Tibial nerve (tissue), 4 donors: ENCODE measurements at regions not wholly inside any gene's neighbourhood (a gene's known extent, or its start where the extent isn't known, plus 50 kb on each side); places are given as distances from the start of the nearest gene placed in this dataset.
A peak's percentile ranks its signal among the peaks of the same experiment; 100 is the strongest.

ENCODE experiments used
- DNase-seq, 2 donors: peaks; one replicate each; pipeline ENCODE4 v3.0.0-alpha.2; 2019; ENCODE audit warnings: low spot score in 2 of 2
- H3K27ac ChIP-seq, 4 donors: fragments of 200-600 bp; sonication (generic) in 3 of 4; one replicate each; pipeline ENCODE4 v1.5.1; 2017 to 2019; ENCODE audit warnings: mild to moderate bottlenecking in 1 of 4
- H3K27me3 ChIP-seq, 2 donors: fragments of 200-600 bp; sonication (generic) in 1 of 2; one replicate each; pipeline versions ENCODE4 v1.5.1 to v1.6.0; 2017 to 2019
- H3K36me3 ChIP-seq, 3 donors: fragments of 200-600 bp; sonication (generic); one replicate each; pipeline ENCODE4 v1.5.1; 2018 to 2019
- H3K4me1 ChIP-seq, 4 donors: fragments of 200-600 bp; sonication (generic) in 3 of 4; one replicate each; pipeline ENCODE4 v1.5.1; 2017 to 2019
- H3K4me3 ChIP-seq, 4 donors: fragments of 200-600 bp; sonication (generic) in 3 of 4; one replicate each; pipeline ENCODE4 v1.5.1; 2017 to 2019; ENCODE audit warnings: mild to moderate bottlenecking in 1 of 4, moderate library complexity in 1 of 4
- H3K9me3 ChIP-seq, 4 donors: fragments of 200-600 bp; sonication (generic) in 3 of 4; one replicate each; pipeline ENCODE4 v1.5.1; 2017 to 2019
- EP300 ChIP-seq, 2 donors: sonication (generic); formaldehyde crosslinking; IDR thresholded peaks; one replicate each; pipeline ENCODE4 v1.6.1; 2017; ENCODE audit warnings: antibody characterized with exemption in 2 of 2, mild to moderate bottlenecking in 1 of 2
- POLR2A ChIP-seq, 2 donors: fragments of 450-650 bp; IDR thresholded peaks; one replicate each; pipeline ENCODE4 v1.6.1; 2017; ENCODE audit warnings: antibody characterized with exemption in 2 of 2, mild to moderate bottlenecking in 2 of 2, moderate library complexity in 2 of 2
- WGBS, 2 donors: methylation state at CpG; one replicate each; pipeline ENCODE4 v1.1.5; 2018; 5-methylcytosine and 5-hydroxymethylcytosine counted together
- TF ChIP-seq, protein P1 (sequence below), 5 experiments: fragments of 200-600 bp in 3 of 5; fragments of 450-650 bp in 2 of 5; sonication (generic) in 3 of 5; IDR thresholded peaks; one replicate each; pipeline ENCODE4 v1.5.1; 2016 to 2019; ENCODE audit warnings: antibody characterized with exemption in 5 of 5, mild to moderate bottlenecking in 3 of 5, moderate library complexity in 2 of 5

DNA sequence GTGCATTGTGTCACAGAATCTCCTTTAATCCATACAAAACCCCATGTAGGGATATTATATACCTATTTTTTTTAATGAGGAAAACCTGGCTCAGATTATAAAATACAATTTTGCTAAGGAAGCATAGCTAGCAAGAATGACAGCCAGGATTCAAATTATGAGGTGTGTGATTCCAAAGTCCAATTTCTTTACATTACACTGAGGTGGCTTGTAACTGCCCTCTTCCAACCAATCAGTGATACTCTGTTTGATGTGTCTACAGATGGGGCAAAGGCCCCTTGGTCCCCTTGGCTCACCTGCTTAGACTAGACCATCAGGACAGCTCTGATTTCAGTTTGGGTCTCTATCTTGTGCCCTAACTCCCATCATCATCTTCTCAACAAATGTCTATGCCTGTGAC is 120.3 kb upstream of the ADAMTS9 start:
- TF ChIP-seq EP300 (IDR thresholded peaks at IDR 0.05): no peak
- TF ChIP-seq, protein P1, sequence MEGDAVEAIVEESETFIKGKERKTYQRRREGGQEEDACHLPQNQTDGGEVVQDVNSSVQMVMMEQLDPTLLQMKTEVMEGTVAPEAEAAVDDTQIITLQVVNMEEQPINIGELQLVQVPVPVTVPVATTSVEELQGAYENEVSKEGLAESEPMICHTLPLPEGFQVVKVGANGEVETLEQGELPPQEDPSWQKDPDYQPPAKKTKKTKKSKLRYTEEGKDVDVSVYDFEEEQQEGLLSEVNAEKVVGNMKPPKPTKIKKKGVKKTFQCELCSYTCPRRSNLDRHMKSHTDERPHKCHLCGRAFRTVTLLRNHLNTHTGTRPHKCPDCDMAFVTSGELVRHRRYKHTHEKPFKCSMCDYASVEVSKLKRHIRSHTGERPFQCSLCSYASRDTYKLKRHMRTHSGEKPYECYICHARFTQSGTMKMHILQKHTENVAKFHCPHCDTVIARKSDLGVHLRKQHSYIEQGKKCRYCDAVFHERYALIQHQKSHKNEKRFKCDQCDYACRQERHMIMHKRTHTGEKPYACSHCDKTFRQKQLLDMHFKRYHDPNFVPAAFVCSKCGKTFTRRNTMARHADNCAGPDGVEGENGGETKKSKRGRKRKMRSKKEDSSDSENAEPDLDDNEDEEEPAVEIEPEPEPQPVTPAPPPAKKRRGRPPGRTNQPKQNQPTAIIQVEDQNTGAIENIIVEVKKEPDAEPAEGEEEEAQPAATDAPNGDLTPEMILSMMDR (IDR thresholded peaks at IDR 0.05): no peak
- TF ChIP-seq POLR2A (IDR thresholded peaks at IDR 0.05): no peak
- H3K9me3 ChIP-seq: no peaks in the 10 kb centered on the region
- H3K27me3 ChIP-seq: no peaks in the 10 kb centered on the region
- peaks cover 0 to 5% (median 0%) of the 10 kb centered on the region in 3 donors for H3K36me3 ChIP-seq
- H3K27ac ChIP-seq: no peak overlapping the region
- no peak for DNase-seq
- H3K4me3 ChIP-seq: no peak overlapping the region
- peaks cover 0 to 35% (median 10%) of the 10 kb centered on the region in 4 donors for H3K4me1 ChIP-seq

DNA sequence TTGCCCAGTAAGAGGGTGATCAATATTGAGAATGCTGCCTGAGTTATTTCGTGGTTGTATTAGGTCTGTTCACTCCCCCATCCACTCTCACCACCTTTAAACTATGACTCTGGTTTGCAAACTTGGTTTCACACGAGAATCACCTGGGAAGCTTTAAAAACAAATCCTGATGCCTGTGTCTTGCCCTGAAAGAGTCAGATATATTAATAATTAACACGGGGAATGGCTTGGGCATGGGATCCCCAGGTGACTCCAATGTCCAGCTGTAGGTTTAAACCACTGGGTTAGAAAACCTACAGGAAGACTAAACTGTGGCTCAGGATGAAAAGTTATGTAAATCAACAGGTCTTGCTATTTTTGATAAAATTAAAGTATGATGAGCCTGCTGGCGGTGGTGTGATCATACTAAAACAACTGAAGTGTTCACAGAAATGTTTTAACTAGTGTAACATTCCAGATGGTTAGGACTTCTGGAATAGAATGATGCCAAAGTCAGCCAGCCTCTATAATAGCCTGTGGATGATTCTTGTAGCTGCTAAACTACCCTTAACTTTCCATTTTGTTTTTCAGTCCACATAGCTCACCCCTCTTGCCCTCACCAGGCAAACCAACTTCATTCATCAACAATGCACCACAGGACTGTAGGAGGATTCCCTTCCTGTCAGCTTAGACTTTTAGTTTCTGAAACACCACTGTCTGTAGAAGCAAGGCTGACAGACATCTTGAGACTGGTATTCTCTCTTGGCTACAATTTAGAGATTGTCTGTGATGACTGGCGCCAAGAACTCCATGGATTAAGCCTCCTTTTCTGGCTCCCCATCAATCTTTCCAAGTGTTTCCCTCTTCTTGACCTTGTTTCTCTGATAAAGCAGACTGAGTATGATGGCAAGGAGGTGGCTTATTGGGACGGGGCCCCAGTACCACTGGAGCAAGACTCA is 119.1 kb upstream of the ADAMTS9 start:
- H3K9me3 ChIP-seq: no peaks in the 10 kb centered on the region
- H3K36me3 ChIP-seq: peaks cover 0 to 8% (median 0%) of the 10 kb centered on the region in 3 donors
- 80 to 83% methylated on average over 6 of the region's 6 CpGs for WGBS, 2 donors
- no peak overlapping the region for H3K27ac ChIP-seq
- no peak for DNase-seq
- peaks cover 0 to 35% (median 10%) of the 10 kb centered on the region in 4 donors for H3K4me1 ChIP-seq
- H3K4me3 ChIP-seq: no peak overlapping the region
- no peak for TF ChIP-seq EP300 (IDR thresholded peaks at IDR 0.05)
- TF ChIP-seq POLR2A (IDR thresholded peaks at IDR 0.05): no peak
- TF ChIP-seq, protein P1 (IDR thresholded peaks at IDR 0.05): no peak
- no peaks in the 10 kb centered on the region for H3K27me3 ChIP-seq

DNA sequence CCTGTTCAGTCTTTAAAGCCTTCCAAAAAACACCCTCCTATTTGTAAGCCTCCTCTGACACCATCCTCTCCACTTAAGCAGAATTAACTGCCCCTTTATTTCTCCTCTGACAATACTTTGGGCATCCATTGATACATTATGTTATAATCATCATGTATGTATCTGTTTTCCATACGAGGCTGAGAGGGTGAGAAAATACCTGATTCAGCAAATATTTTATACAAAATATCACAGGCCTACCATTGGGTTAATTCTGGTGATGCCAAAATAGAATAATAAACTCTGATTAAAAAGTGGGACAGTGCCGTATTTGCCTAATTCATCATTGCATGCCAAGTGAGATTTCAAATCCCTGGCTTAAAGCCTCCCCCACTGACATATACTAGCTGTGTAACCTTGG is 118.2 kb upstream of the ADAMTS9 start:
- Histone ChIP-seq H3K27ac (peak overlapping the region in 3 of 4 donors; percentile 5 to 38 (median 7)), H3K36me3 (peaks cover 0 to 10% (median 0%) of the 10 kb centered on the region in 3 donors), H3K9me3 (no peaks in the 10 kb centered on the region), H3K4me1 (peaks cover 0 to 35% (median 10%) of the 10 kb centered on the region in 4 donors), H3K27me3 (no peaks in the 10 kb centered on the region), H3K4me3 (no peak overlapping the region)
- TF ChIP-seq POLR2A (IDR thresholded peaks at IDR 0.05) (no peak), EP300 (IDR thresholded peaks at IDR 0.05) (no peak)
- TF ChIP-seq, protein P1 (IDR thresholded peaks at IDR 0.05): no peak
- 38 to 49% methylated on average over 2 of the region's 2 CpGs for WGBS, 2 donors
- no peak for DNase-seq

DNA sequence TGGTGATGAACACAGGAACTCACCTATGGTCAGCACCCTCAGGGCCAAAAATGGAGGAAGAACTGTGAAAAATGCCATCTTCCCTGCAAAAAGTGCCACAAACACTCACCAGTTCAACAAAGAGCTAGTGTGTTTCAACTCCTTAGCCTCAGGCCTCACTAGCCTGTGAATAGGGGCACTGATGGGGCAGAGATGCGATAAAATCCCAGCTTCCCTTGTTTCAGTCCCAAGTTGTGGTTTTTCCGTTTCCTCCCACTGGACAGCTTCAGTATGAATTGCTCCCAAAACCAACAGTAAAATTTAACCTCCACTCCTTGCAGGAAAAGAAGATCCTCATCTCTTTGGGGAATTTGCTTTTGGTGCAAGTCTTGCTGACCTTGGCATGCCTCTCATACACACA is 117.4 kb upstream of the ADAMTS9 start:
- no peak overlapping the region for H3K4me3 ChIP-seq
- WGBS, 2 donors: 16 to 28% methylated on average over 2 of the region's 2 CpGs
- no peak for DNase-seq
- no peaks in the 10 kb centered on the region for H3K9me3 ChIP-seq
- peak overlapping the region in 2 of 4 donors; percentile 7 to 38 for H3K27ac ChIP-seq
- TF ChIP-seq, protein P1 (IDR thresholded peaks at IDR 0.05): no peak
- no peak for TF ChIP-seq POLR2A (IDR thresholded peaks at IDR 0.05)
- no peak for TF ChIP-seq EP300 (IDR thresholded peaks at IDR 0.05)
- H3K4me1 ChIP-seq: peaks cover 0 to 35% (median 10%) of the 10 kb centered on the region in 4 donors
- peaks cover 0 to 8% (median 0%) of the 10 kb centered on the region in 3 donors for H3K36me3 ChIP-seq
- H3K27me3 ChIP-seq: no peaks in the 10 kb centered on the region

DNA sequence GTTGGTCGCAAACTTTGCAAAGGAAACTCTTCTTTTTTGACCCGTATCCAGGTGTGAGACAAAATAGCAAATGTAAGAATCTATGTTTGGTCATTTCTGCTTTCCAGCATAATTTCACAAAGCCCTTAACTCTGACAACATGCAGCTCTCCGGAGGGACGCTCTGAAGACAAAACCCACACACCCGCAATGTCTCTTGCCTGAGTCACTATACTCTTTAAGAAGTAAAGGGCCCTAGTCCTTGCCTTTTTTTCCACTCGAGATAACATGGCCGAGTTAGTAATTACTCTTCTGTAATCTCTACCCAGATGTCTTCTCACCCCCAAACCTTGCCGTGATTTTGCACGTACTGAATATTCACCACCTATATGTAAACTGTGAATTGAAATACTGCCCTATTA is 115.7 kb upstream of the ADAMTS9 start:
- H3K4me3 ChIP-seq: no peak overlapping the region
- no peak overlapping the region for H3K27ac ChIP-seq
- no peaks in the 10 kb centered on the region for H3K9me3 ChIP-seq
- no peak for DNase-seq
- WGBS, 2 donors: 91% methylated on average over 9 of the region's 9 CpGs
- peaks cover 0 to 19% (median 0%) of the 10 kb centered on the region in 3 donors for H3K36me3 ChIP-seq
- peaks cover 0 to 35% (median 10%) of the 10 kb centered on the region in 4 donors for H3K4me1 ChIP-seq
- TF ChIP-seq EP300 (IDR thresholded peaks at IDR 0.05) (no peak), POLR2A (IDR thresholded peaks at IDR 0.05) (no peak)
- TF ChIP-seq, protein P1 (IDR thresholded peaks at IDR 0.05): no peak
- H3K27me3 ChIP-seq: no peaks in the 10 kb centered on the region
